GM21390 (cell line): ENCODE measurements at regions not wholly inside any gene's neighbourhood (a gene's known extent, or its start where the extent isn't known, plus 50 kb on each side); places are given as distances from the start of the nearest gene placed in this dataset.

ENCODE experiments used
- ATAC-seq: cut with Tn5 transposase; IDR thresholded peaks from one replicate; pipeline ENCODE4 v1.9.1; 2021; ENCODE audit not compliant: unreplicated experiment

DNA sequence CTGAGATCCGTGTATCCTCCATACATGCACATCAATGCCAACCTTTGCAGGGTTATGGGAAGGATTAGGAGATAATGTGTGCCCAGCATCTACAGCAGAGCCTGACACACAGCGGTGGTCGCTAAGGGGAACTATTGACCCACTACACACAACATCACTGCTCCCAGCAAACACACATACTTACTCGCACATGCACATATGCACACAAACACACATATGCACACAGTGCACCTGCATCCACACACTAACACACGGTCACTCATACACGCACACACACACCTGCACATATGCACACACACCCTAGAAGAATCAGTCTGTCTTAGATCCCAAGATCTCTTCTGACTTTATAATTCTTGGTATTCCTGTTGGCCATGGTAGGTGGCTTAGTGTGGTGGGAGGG, 118.3 kb downstream of the GYPC start:
- ATAC-seq: no peak

DNA sequence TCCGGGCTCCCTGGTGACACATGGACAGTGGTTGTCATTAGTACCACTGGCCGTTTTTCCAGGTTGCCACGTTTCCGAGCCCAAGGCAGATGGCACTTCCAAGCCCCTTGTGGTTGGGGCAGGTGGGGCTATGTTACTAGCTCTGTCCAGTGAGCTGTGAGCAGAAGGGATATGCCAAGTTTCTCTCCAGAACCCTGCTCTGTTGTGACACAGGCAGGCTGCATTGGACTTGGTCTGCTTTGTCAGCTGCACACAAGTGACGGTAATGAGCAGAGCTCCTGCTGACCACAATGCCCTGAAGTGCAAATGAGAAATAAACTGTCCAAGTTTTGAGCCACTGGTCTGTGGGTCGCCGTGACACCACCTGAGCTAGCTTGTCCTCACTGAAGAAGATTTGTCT, 118.8 kb downstream of the GYPC start:
- ATAC-seq: no peak

DNA sequence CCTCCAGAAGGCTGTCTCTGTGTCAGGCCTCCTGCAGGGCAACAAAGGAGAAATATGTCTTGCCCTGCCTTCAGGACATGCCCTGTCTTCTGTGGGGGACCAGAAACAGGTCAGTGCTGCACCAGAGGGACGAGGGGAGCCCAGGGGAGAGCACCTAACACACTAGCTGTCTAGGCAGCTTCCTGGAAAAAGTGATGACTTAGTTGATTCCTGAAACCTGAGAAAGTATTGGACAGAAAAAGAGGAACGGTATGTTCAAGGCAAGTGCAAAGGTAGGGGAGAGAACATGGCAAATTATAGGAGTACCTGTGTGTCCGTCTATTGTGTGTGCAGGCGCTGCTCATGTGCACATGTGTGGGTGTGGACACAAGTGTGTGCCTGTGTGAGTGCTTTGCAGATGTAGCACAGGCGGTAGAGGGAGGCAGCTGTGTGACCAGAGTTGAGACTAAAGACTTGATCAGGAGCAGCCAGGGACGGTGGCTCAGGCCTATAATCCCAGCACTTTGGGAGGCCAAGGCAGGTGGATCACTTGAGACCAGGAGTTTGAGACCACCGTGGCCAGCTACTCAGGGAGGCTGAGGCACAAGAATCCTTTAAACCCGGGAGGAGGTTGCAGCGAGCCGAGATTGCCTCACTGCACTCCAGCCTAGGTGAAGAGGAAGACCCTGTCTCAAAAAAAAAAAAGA, 119.5 kb downstream of the GYPC start:
- ATAC-seq: no peak

DNA sequence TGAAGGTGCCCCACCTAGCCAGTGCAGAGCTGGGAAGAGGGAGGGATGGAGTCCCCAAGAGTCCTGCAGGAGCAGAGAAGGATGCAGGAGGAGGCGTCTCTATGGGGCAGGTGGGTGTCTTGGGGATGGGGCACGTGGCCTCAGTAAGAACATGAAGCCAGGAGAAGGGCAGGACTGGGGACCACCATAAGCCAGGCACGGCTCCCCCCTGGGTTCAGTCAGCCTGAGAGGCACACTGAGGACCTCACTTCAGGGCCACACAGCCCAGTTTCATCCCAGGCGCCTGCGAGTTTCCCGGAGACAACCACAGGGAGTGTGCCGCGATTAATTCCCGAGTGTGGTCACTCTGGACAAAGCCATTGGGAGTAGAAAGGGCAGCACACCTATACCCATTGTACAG, 120.3 kb downstream of the GYPC start:
- ATAC-seq: no peak

DNA sequence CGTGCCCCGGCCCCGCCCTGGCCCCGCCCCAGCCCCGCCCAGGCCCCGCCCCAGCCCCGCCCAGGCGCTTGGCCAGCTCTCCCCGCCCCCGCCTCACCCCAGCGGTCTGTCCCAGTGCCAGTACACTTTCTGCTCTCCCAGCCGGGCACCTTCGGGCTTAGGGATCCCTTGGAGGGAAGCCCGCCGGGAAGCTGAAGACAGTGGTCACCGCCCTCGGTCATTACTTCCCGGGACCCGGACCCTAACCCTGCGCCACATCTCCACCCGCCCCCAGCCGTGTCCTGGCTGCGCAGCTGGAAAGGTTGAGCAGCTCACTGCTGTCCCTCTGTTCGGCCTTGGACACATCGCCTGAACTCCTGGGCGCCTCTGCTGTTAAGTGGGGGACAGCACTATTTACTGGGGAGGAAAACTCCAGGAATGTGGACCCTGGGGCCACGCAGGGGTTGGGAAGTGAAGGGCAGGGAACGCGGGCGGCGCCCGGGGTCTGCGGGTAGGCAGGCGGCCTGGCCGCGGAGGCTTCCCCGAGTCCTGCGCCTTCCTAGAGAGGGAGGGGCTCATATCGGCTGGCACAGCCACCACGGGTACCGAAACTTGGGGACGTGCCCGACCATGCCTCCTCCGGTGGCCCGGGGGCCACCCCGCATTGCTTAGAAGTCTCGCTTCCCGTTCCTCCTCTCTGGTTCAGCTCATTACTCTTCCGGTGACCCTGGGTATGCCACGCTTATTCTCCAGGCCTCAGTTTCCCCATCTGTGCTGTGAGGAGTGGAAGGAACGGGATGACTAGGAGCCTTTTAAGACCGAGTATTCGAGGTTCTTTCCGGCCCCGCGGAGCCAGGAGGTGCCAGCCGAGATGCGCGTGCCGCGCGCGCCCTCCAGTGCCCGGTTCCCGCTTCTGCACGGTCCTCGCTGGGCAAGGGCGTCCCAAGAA, 121.0 kb downstream of the GYPC start:
- ATAC-seq: peak; percentile 87

DNA sequence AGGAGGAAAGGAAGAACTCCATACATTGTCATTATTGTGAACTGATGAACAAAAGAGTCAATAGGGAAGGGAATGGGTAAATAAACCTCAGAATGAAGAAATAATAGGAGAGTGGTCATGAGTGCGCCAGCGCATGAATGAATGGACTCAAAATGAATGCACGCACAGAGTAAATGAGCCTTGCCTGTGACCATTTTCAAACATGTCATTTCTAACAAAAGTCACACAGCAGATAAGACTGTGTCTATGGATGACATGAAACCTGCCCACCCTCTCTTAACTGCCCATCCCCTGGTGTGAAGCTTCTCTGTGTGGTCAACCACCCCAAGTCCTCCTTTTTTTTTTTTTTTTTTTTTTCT, 121.1 kb upstream of the TEX51 start:
- ATAC-seq: peak; percentile 16

DNA sequence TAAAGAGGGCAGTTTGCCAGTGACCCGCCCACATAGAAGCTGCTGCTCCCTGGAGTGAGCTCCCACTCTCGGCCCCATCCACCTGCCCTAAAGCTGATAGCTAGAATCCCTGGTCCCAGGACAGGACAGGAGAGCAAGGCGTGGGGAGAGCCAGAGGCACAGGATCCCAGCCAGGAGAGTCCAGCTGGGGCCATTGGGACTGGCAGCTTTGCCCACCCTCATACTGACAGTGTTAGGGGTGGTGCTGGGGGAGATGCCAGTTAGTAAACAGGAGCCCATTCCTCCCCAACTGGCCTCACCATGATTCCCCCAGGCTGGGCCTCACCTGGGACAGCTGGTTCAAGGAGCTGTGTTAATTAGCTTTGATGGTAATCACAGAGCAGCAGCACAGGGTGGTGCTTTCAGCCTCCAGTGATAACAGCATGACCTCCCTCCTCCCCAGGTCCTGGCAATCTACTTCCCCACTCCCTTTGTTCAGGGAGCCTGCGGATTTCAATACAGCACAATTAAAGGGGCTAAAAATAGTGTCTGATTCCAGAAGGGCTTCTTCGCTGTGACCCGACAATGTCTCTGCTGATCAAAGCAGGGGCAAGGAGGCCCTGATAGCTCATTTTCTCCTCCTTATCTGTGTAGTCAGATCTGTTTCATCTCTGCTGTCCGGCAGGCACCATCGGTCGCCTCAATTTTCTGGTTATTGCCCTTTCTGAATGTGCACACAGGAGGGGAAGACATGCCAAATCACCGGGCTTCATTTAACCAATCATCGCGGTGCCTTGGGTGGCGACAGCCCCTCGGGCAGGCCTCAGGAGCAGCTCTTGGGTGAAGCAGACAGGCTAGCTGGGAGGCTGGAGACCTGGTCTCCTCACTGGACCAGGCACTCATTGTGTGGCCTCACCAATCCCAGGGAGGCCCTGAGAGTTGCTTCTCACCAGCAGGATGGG, 119.9 kb upstream of the TEX51 start:
- ATAC-seq: no peak

DNA sequence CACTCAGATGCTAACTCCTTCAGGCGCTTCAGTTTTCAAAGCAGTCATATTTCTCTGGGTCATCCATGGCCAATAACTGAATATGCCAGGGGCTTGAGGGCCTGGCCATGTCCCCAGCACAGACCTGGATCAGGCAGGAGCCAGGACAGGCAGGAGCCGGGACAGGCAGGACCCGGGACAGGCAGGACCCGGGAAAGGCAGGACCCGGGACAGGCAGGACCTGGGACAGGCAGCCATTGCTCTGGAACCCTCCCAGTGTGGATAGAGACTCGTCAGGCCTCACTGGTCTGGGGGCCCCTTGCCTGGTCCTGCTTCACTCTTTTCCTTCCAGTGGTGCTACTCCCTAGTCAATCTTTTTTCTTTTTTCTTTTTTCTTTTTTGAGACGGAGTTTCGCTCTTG, 117.5 kb upstream of the TEX51 start:
- ATAC-seq: no peak

DNA sequence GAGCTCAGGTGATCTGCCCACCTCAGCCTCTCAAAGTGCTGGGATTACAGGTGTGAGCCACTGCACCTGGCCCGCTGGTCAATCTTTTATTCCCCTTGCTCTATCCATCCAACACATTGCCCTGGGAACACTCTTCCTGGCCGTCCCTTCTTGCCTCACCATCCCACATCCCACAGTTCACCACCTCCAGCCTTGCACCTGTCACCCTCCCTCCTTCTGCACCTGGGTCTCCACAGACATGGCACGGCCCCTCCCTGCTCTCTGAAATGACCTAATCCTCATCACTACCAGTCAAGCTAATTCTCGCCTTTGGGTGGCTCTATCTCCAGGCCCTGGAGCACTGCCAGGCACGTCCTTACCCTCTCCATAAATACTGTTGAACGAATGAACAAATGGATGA, 116.9 kb upstream of the TEX51 start:
- ATAC-seq: no peak

DNA sequence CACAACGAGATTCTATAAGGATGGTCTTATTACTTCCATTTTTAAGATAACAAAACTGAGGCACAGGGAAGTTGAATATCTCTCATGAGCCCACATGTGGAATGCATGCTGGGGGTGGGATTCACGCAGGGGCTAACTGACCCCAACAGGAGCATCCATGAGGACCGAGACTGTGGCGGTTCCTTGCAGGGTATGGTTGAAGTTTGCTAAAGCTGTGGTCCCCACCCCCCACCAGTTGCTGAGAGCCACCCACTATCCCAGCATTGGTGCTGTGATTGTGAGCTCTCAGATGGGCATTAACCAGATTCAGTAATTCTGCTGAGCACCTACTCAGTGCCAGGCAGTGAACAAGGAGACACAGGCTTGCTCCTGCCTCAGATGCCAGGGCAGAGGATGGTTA, 116.0 kb upstream of the TEX51 start:
- no peak for ATAC-seq

DNA sequence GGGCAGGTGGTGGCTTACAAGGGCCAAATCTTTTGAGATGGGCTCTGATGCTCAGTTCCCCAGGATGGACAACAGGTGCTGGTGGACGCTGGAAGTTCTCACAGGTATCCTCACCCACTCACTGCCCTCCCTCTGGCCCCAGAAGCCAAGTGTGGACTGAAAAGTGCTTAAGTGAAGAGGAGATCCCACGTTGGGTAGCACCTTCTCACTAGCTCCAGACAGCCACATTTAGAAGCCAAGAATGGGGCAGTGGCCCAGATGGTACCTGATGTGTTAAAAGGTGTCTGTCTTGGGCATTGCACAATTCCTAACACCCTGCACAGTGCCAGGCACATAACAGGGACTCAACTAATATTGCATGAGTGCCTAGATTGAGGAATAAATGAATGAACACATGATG, 115.3 kb upstream of the TEX51 start:
- ATAC-seq: no peak

DNA sequence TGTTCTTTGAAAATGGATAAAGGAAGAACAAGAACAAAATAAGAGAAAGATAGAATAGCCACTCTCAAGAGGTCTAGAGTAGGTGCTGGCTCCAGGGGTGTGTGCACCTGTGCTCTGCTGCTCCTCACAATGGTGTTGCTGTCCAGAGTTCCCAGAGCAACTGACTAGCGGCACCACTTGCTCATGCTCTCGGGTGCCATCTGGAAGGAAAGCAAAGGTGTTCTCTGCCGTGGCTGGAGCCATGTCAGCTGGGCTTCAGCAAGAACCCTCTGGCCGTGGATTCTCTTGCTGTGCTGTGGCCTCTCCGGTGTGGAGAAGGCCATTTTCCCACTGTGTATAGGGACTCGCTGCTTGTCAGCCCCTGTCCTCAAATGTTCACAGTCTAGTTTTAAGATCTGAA, 114.6 kb upstream of the TEX51 start:
- no peak for ATAC-seq

DNA sequence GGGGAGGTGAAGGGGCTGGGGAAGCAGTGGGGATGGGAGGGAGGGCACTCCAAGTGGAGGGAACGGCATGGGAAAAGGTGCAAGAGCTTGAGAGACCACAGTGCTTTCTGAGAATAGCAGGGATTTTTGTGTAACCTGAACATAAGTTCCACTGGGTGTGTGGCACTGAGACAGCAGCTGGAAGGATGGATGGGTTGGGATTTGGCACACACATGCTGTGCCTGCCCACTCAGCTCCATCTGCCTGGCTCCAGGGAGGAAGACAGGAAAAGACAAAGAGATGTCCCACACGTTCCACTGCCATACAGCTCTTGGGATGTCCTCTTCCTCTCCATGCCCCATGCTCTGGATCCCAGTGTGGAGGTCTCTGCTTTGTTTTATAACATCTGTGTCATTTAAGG, 114.1 kb upstream of the TEX51 start:
- no peak for ATAC-seq

DNA sequence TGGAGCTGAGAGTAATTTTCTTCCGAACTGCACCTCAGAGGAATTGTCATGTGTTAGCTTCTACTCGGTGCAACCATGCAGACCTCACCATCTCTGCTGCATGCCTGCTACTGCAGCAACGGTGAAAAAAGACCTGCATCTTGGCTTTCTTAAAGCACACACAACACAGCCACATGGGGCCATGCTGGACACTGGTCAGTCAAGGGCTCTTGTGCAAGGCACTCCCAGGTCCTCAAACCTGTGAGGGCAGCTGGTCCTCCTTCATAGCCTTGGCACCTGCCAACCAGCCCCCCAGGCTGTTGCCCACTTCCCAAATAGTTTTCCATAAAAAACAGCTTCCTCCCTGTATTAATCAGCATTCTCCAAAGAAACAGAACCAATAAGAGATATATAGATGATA, 113.5 kb upstream of the TEX51 start:
- no peak for ATAC-seq

DNA sequence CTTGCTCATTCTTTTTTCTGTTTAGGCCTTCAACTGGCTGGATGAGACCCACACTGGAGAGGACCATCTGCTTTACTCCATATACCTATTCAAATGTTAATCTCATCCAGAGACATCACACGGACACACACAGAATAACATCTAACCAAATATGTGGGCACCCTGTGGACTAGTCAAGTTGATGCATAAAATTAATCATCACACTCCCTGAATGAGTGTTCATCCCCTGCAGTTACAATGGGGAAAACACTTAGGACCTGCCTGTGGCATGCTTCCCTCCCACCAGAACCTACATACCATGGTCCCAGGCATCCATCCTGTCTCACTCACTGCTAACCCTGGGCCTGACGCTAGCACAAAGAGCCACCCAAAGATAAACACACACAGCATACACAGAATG, 112.8 kb upstream of the TEX51 start:
- no peak for ATAC-seq

DNA sequence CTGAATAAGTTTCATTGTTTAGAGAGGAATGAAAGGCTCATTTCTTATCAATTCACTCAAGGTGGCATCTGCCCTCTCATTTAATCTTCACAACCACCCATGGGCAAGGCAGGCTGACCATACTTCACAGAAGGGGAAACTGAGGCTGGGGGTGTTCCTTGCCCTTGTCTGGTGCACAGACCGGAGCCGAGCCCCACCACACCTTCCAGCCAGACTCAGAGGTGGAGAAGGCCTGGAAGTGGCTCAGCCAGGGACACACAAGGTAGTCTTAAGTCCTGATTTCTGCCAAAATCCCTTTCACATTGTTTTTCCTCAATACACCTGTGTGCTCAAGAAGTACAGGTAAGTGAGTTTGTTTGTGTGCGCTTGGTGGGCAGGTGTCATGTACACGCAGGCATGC, 111.9 kb upstream of the TEX51 start:
- ATAC-seq: no peak

DNA sequence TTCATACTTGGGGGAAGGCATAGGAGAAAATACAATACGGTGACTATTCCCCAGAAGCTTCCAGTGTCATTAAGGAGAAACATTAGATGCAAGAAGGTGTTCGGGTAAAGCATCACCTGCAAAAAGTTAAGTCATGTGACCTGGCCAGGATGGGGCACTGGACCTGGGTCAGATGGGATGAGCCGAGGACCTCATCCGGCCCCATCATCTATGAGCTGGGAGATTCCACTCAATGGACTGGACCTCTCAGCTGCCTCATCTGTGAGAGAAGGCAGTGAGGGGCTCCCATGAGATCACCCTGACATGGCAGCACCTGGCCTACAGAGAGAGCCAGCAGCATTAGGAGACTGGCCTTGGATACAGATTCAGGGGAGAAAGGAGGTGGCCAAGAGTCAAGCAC, 111.4 kb upstream of the TEX51 start:
- no peak for ATAC-seq

DNA sequence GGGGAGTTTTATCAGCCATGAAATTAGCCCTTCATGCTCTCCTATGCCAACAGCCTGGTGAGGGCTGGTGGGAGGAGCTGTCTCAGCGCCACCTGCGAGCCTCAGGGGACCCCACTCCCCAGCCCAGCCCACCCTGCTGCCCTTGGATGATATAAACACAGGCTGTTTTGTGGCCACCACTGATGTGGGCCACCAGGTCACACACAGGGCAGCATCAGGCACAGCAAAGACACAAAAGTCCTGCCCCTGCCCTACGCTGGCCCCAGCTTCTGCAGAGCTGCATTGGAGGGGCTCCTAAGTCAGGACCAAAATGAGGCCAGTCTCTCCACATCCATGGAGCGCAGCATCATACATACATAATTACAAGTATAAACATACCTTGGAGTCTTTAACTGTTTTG, 110.6 kb upstream of the TEX51 start:
- no peak for ATAC-seq

DNA sequence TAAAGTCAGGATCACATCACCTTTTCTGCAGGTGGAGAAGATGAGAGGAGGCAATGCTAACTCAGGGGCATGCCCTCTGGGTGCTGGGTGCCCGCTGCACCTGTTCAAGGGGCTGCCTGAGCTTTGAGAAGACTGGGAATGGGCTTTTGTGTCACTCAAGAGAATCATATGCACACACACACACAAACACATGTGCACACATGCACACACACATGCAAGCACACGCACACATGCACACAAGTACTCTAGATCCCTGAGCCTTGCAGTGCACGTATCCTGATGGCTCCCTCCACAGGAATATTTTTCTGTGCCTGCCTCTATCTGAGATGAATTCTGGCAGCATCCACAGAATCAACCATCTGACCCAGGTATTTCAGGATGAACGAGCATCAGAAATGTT, 110.0 kb upstream of the TEX51 start:
- no peak for ATAC-seq

DNA sequence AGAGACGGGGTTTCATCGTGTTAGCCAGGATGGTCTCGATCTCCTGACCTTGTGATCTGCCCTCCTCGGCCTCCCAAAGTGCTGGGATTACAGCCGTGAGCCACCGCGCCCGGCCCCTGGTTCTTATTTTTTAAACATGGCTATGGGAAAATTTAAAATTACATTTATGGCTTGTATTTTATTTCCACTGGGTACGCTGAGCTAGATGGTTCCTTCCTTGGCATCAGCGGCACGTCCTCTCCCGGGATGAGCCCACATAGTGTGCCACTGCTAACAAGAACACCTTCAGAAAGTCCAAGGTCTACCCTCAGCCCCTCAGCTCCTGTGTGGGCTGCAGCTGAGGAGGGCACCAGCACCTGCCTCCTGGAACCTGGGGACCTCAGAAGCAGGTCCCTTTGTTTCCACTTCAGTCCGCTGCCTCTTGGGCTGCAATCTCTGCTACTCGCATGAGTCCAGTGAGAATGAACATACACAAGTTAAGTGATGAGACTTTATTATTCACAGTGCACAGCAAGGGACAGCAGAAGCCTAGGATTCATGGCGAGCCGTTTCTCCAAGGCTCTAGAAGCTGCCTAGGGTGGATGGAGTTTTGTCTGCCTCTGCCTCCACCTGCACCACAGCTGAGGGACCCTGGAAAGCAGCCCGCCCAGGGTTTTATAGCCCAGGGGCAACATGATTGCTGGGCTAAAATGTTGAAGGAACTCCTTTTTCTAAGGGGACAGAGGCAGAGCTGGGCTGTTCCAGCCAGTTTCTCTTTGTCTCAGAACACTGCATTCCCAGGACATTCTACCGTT, 107.5 kb upstream of the TEX51 start:
- no peak for ATAC-seq

DNA sequence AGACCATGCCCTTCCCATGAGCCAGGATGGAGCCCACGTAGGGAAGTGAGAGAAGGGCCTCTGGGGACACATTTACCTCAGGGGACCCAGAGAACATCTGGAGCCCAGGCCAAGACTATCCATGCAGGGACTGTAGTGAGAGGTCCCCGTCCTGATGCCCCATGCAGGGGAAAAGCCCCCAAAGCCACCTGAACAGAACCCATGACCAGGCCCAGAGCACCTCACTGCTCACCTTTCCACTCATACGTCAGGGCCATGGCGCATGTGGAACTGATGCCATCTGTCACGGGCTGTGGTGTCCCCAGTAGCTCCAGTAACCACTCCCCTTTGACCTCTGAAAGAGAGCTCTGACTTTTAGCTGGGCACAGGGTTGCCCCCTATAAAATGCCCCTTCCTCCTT, 106.5 kb upstream of the TEX51 start:
- ATAC-seq: no peak
